SK-N-SH treated with all-trans-retinoic acid at 6 μM for 48 hours (cell line): ENCODE measurements at regions not wholly inside any gene's neighbourhood (a gene's known extent, or its start where the extent isn't known, plus 50 kb on each side); places are given as distances from the start of the nearest gene placed in this dataset.
"Not testable (repeated sequence)": the region's sequence is repeated elsewhere in the genome, so short reads cannot be mapped to it uniquely, and the experiment has no call there.

ENCODE experiments used
- ARNTL ChIP-seq: fragments of 450-650 bp; formaldehyde crosslinking; IDR thresholded peaks from 2 replicates; pipeline ENCODE4 v1.5.0; 2020; ENCODE audit warnings: low read depth, mild to moderate bottlenecking, moderate library complexity, borderline replicate concordance
- BACH2 ChIP-seq: fragments of 250-450 bp; sonication (Bioruptor Pico); IDR thresholded peaks from 2 replicates; pipeline ENCODE4 v1.9.0; 2021; ENCODE audit warnings: mild to moderate bottlenecking, borderline replicate concordance
- CREB5 ChIP-seq: fragments of 250-450 bp; sonication (Bioruptor Pico); IDR thresholded peaks from 2 replicates; pipeline ENCODE4 v1.5.1; 2020; ENCODE audit warnings: low read depth, mild to moderate bottlenecking, moderate library complexity
- CSRNP3 ChIP-seq: fragments of 250-450 bp; sonication (Bioruptor Pico); IDR thresholded peaks from 2 replicates; pipeline ENCODE4 v1.5.1; 2021; ENCODE audit warnings: mild to moderate bottlenecking, moderate library complexity
- ESRRG ChIP-seq: fragments of 250-450 bp; sonication (Bioruptor Pico); IDR thresholded peaks from 2 replicates; pipeline ENCODE4 v1.6.1; 2021; ENCODE audit warnings: mild to moderate bottlenecking
- ISL1 ChIP-seq: fragments of 250-450 bp; sonication (Bioruptor Pico); IDR thresholded peaks from 2 replicates; pipeline ENCODE4 v2.1.2; 2022; ENCODE audit warnings: mild to moderate bottlenecking, moderate library complexity
- PATZ1 ChIP-seq: fragments of 250-450 bp; sonication (Bioruptor Pico); IDR thresholded peaks from 2 replicates; pipeline ENCODE4 v1.8.0; 2020; ENCODE audit warnings: mild to moderate bottlenecking, moderate library complexity, borderline replicate concordance
- RARB ChIP-seq: fragments of 250-450 bp; sonication (Bioruptor Pico); IDR thresholded peaks from 2 replicates; pipeline ENCODE4 v1.8.0; 2021; ENCODE audit warnings: mild to moderate bottlenecking, moderate library complexity
- TOX ChIP-seq: fragments of 250-450 bp; sonication (Bioruptor Pico); IDR thresholded peaks from 2 replicates; pipeline ENCODE4 v1.8.0; 2021; ENCODE audit warnings: mild to moderate bottlenecking, moderate library complexity, borderline replicate concordance
- ZC3H10 ChIP-seq: fragments of 250-450 bp; sonication (Bioruptor Pico); IDR thresholded peaks from 2 replicates; pipeline ENCODE4 v1.5.1; 2021; ENCODE audit warnings: mild to moderate bottlenecking, moderate library complexity
- ZFP3 ChIP-seq: fragments of 250-450 bp; sonication (Bioruptor Pico); IDR thresholded peaks from 2 replicates; pipeline ENCODE4 v1.5.0; 2020; ENCODE audit warnings: mild to moderate bottlenecking, moderate library complexity
- ZFP30 ChIP-seq: fragments of 450-650 bp; formaldehyde crosslinking; IDR thresholded peaks from 2 replicates; pipeline ENCODE4 v1.5.0; 2022; ENCODE audit warnings: mild to moderate bottlenecking, moderate library complexity
- ZNF70 ChIP-seq: fragments of 450-650 bp; formaldehyde crosslinking; IDR thresholded peaks from 2 replicates; pipeline ENCODE4 v1.5.0; 2020; ENCODE audit warnings: mild to moderate bottlenecking, moderate library complexity
- TF ChIP-seq, protein P1 (sequence below): fragments of 250-450 bp; sonication (Bioruptor Pico); IDR thresholded peaks from 2 replicates; pipeline ENCODE4 v1.5.0; 2020; ENCODE audit warnings: mild to moderate bottlenecking, moderate library complexity

DNA sequence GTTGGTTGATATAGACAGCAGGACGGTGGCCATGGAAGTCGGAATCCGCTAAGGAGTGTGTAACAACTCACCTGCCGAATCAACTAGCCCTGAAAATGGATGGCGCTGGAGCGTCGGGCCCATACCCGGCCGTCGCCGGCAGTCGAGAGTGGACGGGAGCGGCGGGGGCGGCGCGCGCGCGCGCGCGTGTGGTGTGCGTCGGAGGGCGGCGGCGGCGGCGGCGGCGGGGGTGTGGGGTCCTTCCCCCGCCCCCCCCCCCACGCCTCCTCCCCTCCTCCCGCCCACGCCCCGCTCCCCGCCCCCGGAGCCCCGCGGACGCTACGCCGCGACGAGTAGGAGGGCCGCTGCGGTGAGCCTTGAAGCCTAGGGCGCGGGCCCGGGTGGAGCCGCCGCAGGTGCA, 2078.3 kb upstream of the TPTE start:
- not testable (repeated sequence) for TF ChIP-seq PATZ1; ESRRG (CRISPR knock-in tag); CREB5 (CRISPR knock-in tag); RARB (CRISPR knock-in tag); ZFP30; ARNTL; ISL1 (CRISPR knock-in tag); ZC3H10 (CRISPR knock-in tag); BACH2; ZFP3 (CRISPR knock-in tag); CSRNP3 (CRISPR knock-in tag); TOX (CRISPR knock-in tag); ZNF70 (CRISPR knock-in tag)
- TF ChIP-seq, protein P1, sequence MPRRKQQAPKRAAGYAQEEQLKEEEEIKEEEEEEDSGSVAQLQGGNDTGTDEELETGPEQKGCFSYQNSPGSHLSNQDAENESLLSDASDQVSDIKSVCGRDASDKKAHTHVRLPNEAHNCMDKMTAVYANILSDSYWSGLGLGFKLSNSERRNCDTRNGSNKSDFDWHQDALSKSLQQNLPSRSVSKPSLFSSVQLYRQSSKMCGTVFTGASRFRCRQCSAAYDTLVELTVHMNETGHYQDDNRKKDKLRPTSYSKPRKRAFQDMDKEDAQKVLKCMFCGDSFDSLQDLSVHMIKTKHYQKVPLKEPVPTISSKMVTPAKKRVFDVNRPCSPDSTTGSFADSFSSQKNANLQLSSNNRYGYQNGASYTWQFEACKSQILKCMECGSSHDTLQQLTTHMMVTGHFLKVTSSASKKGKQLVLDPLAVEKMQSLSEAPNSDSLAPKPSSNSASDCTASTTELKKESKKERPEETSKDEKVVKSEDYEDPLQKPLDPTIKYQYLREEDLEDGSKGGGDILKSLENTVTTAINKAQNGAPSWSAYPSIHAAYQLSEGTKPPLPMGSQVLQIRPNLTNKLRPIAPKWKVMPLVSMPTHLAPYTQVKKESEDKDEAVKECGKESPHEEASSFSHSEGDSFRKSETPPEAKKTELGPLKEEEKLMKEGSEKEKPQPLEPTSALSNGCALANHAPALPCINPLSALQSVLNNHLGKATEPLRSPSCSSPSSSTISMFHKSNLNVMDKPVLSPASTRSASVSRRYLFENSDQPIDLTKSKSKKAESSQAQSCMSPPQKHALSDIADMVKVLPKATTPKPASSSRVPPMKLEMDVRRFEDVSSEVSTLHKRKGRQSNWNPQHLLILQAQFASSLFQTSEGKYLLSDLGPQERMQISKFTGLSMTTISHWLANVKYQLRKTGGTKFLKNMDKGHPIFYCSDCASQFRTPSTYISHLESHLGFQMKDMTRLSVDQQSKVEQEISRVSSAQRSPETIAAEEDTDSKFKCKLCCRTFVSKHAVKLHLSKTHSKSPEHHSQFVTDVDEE (CRISPR knock-in tag): not testable (repeated sequence)
